Forelimb muscle (tissue), 1 donor: ENCODE measurements at regions not wholly inside any gene's neighbourhood (a gene's known extent, or its start where the extent isn't known, plus 50 kb on each side); places are given as distances from the start of the nearest gene placed in this dataset.

ENCODE experiments used
- DNase-seq: peaks from one replicate; pipeline ENCODE4 v3.0.0-alpha.2; 2013; ENCODE audit warnings: low read depth

DNA sequence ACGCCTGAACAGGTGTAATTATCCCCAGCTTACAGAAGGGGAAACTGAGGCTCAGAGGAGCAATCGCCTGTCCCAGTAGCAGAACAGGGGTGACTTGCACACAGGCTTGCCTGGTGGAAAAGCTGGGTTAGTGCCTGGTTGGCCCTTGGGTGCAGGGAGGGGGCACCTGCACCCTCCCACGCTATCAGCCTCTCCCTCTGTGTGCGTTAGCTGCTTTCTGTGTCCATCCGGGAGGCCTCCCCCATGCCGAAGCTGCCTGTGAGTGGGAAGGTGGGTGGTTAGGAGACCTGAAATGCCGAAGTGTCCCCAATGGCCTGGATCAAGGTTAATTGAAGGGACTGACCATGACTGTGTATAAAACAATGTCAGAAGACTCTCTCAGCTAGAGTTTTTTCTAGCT, 295.0 kb downstream of the ZNF536 start:
- DNase-seq, result no peak

DNA sequence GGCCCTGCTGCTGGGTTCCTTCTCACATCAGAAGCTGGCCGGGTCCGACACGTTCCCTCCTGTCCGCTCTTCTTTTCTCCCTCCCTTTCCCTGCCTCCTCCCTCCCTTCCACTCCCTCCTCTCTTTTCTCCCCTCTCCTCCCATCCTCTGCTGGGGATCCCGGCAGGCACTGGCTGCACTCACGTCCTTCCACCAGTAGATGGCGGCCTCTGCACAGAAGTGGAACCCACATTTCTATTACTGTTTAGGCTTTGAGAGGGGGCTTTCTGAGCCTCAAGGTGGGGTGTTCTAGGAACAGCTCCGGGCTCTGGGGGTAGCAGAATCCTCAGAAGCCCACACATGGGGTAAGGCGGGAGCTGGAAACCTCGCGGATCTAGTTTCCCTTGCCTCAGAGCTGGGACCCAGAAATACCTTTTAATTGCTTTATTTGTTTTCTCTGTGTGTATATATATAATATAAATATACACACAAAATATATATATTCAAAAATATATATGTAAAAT, 294.2 kb downstream of the ZNF536 start:
- DNase-seq, result no peak

DNA sequence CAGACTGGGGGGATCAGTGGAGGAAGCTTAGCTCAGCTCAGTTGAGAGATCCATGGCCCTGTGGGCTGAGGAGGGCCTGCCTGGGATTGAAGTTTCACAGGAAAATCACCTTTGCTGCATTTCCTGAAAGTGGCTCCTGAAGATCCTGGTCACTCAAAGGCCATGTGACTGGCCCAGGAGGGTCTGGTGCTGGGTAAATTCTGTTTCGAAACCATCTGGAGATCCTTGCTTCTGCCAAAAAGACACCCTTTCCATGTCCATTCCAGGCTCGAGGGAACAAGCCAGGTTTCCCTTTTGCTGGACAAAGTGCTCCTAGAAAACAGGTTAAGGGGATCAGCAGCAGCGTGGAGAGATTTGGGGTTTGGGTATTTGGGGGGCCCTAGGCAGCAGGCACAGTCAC, 293.3 kb downstream of the ZNF536 start:
- DNase-seq, result no peak

DNA sequence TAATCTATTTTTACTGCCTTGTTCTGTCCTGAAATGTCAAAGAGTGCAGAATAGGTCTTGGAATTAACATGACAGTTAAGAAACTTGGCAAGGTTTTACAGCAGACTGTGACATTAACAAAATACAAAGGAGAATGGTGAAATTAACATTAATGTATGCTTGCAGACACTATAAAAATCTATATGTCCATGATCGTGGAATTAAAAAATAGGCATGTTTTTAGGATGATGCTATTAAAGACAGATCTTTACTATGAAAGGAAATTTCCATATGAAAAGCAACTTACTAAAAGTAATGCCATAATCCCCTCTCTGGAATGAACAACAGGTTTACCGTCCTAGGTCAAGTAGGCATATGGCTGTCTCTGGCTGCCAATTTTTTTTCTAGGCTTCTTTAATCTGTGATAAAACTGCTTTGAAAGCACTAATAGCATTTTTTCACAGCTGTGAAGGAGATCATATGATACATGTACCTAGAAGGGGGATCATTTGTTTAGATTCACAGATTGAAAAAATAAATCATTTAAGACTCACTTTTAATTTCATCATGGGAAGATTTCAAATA, 291.5 kb downstream of the ZNF536 start:
- DNase-seq, result no peak

DNA sequence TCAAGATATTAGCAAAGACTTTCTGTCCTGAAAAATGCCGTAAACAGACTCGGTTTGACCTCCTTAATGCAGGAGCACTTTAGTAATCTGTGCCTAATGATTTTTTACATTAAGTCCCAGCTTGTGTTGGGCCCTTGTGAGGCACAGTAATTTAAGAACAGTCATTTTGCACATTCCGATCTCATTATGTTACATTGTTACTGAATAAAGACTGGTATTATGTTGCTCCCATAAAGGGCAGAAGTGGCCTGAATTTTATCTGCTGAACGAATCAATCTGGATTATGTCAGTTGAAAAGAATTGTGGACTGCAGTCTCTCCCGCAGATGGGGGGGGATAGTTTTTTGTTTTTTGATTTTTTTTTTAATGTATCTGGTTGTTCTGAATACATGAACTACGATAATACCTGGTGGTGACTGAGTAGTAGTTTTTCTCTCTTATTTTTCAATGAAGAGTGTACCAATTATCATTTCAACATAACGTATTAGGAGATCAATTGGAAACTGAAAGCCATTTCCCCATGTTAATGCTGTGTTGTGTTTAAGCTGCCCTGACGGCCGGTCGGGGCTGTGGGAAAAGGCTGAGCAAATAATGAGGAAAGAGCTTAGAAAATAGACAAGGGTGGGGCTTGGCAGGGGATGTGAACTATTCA, 290.2 kb downstream of the ZNF536 start:
- DNase-seq, result no peak

DNA sequence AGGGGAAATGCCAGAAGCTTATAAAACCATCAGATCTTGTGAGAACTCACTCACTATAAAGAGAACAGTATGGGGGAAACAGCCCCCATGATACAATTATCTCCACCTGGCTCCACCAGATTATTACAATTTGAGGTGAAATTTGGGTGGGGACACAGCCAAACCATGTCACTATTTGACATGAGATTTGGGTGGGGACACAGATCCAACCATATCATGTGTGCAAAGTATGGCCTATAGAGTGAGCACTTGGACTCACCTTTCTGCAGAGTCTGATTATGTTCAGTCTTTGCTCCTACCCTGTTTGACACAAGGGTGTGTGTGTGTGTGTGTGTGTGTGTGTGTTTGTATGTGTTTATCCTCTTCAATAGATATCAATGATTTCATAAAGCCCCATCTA, 287.5 kb downstream of the ZNF536 start:
- DNase-seq, result no peak

DNA sequence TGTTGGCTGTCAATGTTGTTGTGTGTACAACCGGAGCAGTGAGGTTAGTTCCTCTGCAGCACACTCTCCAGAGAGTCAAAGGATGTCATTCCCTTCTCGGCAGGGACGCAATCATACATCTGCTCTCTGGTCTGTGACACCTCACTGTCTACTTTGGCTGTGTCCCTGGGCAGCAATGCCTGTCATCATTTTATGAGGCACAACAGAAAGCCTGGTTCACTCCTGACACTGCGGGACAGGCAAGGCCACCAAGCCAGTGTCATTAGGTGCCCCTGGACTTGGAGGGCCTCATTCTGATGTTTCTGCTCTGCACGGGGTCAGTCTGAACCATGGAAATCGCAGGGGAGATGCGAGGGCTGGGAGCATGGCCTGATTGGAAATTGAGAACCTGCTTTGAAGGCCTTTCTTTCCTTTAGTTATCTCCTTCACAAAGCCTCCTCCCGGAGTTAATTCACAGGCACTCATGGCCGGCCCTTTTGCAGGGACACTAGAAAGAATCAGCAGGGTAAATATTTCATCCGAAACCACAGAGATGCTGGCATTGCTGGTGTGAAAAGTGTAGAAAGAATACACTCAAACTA, 284.4 kb downstream of the ZNF536 start:
- DNase-seq, result no peak

DNA sequence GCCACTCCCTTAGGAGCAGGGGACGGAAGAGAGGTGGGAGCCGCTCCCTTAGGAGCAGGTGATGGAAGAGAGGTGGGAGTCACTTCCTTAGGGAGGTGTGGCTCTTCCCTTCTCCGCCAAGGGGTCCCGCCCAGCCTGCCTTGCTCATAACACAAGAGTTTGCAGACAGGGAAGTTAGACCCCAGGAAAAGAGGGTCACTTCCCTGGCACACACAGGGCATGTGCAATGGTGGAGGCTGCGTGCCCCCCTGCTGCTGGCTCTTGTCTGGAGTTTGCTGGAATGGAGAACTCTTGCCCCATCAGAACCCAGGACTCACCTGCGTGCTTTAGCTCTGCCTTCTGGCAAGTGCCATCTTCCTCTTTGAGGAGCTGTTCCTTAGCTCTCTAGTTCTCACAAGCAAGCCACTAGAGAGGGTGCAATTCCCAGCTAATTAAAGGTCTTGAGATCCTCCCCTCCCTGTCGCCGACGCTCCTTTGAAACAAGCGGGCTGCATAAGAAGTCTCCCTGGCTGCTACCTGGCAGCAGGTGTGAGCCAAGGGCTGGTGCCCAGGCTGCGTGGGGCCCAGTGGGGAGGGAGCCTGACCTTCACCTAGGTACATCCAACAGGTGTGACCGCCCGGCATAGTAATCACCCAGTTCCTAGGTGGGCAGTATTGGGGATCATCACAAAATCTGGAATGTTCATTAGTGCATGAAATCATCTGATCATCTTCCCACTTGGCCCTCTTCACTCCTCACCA, 281.6 kb downstream of the ZNF536 start:
- no peak for DNase-seq

DNA sequence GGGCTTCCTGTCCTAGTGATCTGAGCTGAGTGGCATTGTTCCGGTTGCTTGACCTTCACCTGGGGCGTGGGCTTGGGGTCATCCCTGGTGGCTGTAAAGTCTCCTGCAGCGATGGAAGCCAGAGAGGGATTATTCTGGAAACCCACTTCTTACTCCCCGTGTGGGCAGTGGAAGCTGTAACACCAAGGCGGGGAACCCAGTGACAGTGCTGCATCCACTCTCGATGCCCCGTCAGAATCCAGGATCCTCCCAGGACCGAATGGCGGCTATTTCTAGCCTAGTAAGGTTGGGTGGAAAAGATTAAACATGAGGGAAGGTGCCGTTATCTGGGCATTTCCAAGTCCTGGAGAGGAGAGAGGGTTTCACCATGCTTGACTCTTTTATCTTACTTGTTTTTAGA, 280.6 kb downstream of the ZNF536 start:
- DNase-seq, result no peak

DNA sequence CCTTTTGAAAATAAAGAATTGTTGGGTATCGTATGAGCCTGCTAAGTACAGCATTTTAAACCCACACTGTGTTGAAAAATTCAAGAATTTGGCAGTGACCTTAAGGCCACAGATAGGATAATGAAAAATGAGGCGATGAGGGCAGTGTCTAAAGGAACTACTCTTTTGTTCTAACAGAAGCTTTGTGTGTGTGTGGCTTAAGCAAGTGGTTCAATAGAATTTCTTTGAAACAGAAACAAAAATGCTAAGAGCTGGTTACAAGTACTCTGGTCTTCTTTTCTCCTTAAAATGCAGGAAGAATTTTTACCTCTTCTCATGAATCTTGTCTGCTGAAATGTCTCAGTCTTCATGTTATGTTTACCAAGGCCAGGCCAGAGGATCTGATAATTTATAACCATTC, 279.5 kb downstream of the ZNF536 start:
- no peak for DNase-seq

DNA sequence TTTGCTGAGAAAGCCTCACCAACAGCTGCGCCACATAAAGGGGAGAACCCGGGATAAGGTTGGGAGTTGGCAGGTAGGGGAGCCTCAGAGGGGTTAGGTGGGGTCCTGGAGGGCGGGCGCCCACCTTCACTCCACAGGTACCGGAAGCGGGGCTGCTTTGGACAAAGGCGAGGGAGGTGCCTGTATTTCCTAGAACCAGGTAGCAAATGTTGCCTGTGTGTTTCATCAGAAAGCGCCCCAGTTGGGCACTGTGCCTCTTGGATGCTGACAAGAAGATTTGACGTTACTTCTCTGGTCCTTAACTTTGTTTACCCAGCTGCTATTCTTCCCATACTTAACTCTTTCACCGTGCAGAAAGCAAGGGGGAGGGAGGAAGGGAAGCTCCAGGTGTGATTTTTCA, 278.9 kb downstream of the ZNF536 start:
- DNase-seq, result no peak

DNA sequence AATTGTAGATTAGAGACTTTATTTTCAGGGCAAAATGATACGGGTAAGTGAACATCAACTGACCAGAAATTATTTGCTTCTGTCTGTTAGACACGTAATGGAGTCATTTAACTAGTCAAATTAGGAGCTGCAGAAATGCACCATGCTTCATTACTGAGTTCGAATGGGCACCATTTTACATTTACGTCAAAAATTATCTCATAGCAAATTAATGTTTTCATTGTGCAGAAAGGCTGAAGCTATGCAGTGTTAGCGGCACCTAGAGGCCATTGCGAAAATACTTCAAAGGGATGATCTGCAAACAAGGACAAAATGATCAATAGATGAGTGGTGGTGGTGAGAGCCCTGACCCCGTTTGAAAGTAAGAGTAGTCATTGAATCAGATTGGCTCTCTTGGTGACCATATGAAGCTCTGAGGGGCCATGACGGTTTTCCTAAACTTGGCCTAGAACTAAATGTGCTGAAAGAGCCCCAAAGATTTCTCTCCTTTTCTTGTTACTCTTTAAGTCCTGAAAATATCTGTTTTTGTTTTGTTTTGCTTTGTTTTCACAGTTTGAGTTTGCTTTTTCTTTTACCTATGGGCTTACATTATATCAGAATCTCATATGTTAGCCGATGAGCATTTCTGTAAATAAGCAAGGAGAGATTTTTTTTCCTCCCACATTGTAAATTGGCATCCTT, 277.9 kb downstream of the ZNF536 start:
- peak; percentile 56 for DNase-seq

DNA sequence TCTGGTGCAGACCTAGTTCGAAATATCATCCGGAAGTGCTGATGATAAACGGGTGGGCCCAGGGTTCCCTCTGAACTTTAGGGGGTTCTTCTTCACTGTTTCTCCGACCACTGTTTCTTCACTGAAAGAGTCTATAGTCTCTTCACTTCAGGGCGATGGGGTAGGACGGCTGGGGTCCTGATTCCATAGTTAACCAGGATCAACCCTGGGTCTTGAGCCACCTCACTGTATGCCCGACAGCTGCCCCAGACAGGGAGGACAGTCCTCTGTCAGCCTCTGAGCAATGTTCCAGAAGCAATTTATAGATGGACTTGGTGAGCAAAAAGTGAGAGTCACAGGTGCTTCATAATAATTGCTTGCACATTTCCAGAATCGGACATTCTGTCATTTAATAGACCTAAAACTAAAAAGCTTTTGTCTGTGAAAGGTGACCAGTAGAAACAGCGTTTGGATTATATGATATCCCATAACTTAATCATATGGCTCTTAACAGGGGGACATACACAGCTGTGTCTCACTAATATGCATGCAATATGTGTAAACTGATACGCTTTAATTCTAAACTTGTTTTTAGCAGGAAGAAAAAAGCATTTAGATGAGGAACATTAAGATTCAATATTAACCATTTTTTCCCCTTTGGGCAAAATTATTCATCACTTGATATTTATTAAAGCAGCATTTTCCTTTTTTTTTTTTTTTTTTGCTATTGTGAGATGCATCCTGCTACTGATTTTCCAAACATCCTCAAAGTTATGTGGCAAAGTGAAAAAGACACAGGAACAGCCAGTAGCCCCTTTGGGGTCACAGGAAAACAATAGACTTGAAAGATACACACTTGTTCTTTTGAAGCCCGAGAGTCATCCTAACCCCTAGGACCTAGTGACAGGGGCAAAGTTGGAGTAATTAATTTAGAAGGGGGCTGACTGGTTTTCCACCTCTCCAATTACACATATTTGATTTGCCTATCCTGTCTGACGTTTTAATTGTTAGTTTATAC, 277.0 kb downstream of the ZNF536 start:
- no peak for DNase-seq

DNA sequence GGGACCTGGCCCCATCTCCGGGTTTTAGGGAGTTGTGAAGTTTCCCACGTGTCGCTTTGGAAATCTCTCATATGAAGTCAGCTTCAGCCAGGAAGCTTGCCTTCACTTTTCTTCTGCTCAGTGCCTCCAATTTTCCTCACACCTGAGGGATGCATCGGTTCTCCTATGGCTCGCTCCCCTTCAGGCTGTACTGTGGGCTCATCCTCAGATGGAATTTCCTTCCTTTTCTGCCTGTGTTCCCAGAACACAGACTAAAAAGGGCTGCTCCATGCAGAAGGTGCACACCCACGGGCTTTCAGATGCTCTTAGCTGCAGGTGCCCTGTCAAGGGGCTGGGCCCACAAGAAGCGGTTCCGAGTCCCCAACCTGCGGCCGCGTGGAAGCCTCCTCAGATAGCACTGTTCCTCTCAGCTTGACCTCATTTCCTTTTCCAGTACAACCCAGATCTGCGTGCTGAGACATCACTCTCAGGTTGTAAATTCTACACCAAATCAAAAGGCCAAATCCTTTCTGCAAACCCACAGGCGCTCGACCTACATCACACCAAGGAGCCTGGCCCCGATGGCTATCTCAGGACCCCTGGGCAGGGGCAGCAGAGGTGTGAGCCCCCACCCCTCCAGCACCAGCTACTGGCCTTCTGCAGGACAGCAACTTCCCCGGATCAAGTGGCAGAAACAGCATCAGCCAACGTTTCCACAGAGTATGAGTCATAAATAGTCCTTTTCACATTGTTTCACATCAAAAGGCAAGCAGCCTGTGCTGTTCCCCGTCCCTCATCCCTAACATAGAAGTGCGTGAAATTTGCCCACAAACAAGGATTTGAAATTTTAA, 275.9 kb downstream of the ZNF536 start:
- no peak for DNase-seq

DNA sequence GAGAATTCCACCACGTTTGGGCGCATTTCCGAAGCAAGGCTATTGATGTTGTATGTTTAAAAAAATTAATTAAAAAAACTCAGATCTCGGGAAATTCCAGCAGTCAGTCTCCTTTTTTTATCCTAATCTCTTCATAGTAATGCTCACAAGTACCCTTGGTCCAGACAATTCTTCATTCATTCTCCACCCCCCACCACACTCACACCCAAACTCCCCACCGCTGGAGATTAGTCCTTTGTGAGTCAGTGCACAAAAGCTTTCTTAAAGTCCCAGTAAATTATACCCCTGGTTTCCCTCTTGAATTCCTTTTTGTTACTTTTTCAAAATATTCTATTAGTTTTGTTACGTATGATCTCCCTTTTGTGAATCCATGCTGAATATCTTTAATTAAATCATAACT, 274.6 kb downstream of the ZNF536 start:
- DNase-seq, result no peak

DNA sequence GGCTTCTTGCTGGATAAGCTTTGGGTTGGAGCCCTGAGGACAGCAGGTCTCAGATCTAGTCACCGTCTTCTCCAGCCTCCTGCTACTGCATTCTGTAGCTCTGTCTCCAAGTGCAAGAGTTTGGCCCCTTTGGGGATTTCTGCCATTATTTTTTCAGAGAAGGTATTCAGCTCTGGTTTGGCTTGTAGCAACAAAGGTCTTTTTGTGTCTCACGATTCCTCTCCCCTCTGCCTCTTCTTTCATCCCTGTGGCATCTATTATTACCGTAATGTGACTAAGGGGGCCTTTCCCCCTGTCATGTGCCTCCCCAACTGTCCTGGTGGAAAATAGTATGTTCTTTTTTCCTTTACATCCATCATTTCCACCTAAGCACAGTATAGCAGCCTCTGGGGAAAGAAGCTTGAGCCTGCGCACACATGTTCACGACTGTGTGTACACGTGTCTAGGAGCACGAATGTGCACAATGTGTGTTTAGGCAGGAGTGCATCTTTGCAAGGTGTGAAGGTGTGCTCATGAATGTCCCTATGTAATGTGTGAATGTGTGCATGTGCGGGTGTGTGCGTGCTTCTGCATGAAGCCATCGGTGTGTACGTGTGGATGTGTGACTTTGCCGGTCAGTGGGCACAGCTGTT, 273.9 kb downstream of the ZNF536 start:
- DNase-seq, result no peak

DNA sequence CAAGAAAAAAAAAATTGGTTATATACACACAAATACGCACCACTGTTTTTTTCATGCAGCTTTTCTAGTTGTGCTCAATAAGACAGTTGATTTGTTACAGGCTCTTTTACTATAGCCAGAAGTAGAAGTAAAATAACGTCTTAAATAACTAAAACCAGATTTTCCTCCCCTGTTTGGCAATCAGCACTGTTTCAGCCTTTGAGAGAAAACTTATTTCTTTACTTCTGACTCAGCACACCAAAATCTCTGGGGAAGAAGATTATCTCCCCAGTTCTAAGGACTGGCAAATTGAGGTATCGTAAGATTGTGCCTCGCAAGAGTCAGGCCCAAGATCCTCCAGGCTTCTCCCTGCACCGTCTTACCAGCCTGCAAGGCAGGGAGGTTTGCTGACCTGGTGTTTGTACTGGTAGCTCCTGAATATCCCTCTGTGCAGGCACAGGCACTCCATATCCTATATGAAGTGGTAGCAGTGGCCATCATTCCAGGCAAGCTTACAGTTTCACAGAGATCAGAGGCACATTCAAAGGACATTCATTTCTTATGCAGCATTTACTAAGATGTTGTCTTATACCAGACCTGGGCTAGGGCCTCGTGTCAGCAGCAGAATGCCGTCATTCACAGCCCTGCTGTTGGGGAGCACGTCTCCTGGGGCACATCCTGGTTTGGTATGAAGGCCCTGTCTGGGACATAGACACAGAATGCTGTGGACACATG, 268.2 kb downstream of the ZNF536 start:
- DNase-seq, result peak; percentile 73

DNA sequence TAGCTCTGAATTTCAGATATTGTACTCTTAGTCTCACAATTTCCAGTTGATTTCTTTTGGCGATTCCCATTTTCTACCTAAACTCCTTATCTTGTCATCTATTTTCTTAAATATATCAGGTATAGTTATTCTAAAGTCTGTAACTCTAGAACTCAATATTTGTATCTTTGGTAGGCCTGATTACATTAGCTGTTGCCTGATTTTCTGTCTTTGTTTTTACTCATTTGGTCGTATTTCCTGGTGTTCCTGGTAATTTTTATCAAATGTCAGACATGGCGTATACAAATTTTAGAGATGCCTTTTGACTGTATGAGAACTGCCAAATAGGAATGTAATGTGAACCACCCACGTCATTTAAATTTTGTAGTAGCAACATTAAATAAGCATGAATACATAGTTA, 266.7 kb downstream of the ZNF536 start:
- DNase-seq, result no peak

DNA sequence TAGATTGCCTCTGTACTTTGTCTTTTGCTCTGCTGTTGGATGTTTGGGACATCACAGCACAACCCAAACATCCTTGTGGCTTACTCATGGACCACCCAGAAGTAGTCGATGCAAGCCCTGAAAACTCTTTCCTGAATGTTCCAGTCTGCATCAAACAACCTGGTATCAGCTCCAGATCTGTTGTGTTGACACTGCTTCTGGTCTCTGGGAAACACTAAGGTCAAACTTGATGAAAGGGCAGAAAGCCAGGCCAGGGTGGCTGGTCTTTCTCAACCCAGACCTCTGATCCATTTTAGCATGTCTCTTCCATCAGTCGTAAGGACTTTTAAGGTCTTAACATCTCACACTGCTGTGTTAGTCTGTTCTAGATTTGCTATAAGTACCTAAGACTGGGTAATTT, 265.7 kb downstream of the ZNF536 start:
- no peak for DNase-seq
